Activated CD4-positive, alpha-beta T cell treated with anti-CD3 and anti-CD28 coated beads, Interleukin-2, Interleukin-6, amounts not matched to agents 100 ng/mL and 50 ng/mL, durations not matched to agents 16 hours and 8 hours (primary cell): ENCODE measurements at regions not wholly inside any gene's neighbourhood (a gene's known extent, or its start where the extent isn't known, plus 50 kb on each side); places are given as distances from the start of the nearest gene placed in this dataset.
"Not testable (repeated sequence)": the region's sequence is repeated elsewhere in the genome, so short reads cannot be mapped to it uniquely, and the experiment has no call there.

ENCODE experiments used
- DNase-seq: peaks from one replicate; pipeline ENCODE4 v3.0.0-alpha.2; 2020

- DNase-seq: peak; percentile 46
Measured at GRCh38 chr2:87498169-87498853, 249.6 kb upstream of the PLGLB2 start.

GRCh38 chr2:87498854-87499238, 249.0 kb upstream of the PLGLB2 start:
- DNase-seq: not testable (repeated sequence)

- DNase-seq: not testable (repeated sequence)
Measured at GRCh38 chr2:87499860-87500259, 248.0 kb upstream of the PLGLB2 start.

GRCh38 chr2:87500421-87500820, 247.5 kb upstream of the PLGLB2 start:
- not testable (repeated sequence) for DNase-seq

- not testable (repeated sequence) for DNase-seq
Measured at GRCh38 chr2:87500951-87501350, 246.9 kb upstream of the PLGLB2 start.

GRCh38 chr2:87502948-87503347, 244.9 kb upstream of the PLGLB2 start:
- DNase-seq: not testable (repeated sequence)

GRCh38 chr2:87505239-87505638, 242.6 kb upstream of the PLGLB2 start:
- not testable (repeated sequence) for DNase-seq

GRCh38 chr2:87505909-87506308, 242.0 kb upstream of the PLGLB2 start:
- DNase-seq: not testable (repeated sequence)

- DNase-seq: not testable (repeated sequence)
Measured at GRCh38 chr2:87507378-87508348, 240.2 kb upstream of the PLGLB2 start.

GRCh38 chr2:87511195-87511778, 236.6 kb upstream of the PLGLB2 start:
- not testable (repeated sequence) for DNase-seq

- not testable (repeated sequence) for DNase-seq
Measured at GRCh38 chr2:87512864-87513530, 234.9 kb upstream of the PLGLB2 start.

GRCh38 chr2:87514034-87514433, 233.9 kb upstream of the PLGLB2 start:
- not testable (repeated sequence) for DNase-seq

GRCh38 chr2:87514515-87514914, 233.4 kb upstream of the PLGLB2 start:
- not testable (repeated sequence) for DNase-seq

- DNase-seq: not testable (repeated sequence)
Measured at GRCh38 chr2:87515226-87515625, 232.7 kb upstream of the PLGLB2 start.

- not testable (repeated sequence) for DNase-seq
Measured at GRCh38 chr2:87515875-87516274, 232.0 kb upstream of the PLGLB2 start.

GRCh38 chr2:87516369-87516967, 231.4 kb upstream of the PLGLB2 start:
- not testable (repeated sequence) for DNase-seq

GRCh38 chr2:87517438-87517837, 230.4 kb upstream of the PLGLB2 start:
- DNase-seq: not testable (repeated sequence)

GRCh38 chr2:87518066-87518465, 229.8 kb upstream of the PLGLB2 start:
- not testable (repeated sequence) for DNase-seq

GRCh38 chr2:87518547-87518946, 229.3 kb upstream of the PLGLB2 start:
- not testable (repeated sequence) for DNase-seq

- not testable (repeated sequence) for DNase-seq
Measured at GRCh38 chr2:87519158-87520011, 228.5 kb upstream of the PLGLB2 start.

- peak; percentile 59 for DNase-seq
Measured at GRCh38 chr2:87521057-87521456, 226.8 kb upstream of the PLGLB2 start.
